ENCODE measurements at regions not wholly inside any gene's neighbourhood (a gene's known extent, or its start where the extent isn't known, plus 50 kb on each side); places are given as distances from the start of the nearest gene placed in this dataset.

DNA sequence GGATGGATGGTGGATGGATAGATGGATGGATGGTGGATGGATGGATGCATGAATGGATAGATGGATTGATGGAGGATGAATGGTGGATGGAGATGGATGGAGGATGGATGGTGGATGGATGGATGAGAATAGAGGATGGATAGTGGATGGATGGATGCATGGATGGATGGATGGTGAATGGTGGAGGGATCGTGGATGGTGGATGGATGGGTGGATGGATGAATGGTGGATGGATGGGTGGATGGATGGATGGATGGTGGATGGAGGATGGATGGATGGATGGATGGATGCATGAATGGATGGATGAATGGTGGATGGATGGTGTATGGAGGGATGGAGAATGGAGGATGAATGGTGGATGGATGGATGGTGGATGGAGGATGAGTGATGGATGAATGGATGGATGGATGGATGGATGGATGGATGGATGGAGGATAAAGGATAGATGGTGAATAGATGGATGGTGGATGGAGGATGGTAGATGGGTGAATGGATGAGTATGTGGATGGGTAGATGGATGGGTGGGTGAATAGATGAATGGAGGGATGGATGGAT is 76.3 kb downstream of the PDGFA start:
- Mint-ChIP-seq H3K27me3 (no peaks in the 10 kb centered on the region), H3K4me3 (no peak overlapping the region), H3K36me3 (no peaks in the 10 kb centered on the region), H3K4me1 (no peaks in the 10 kb centered on the region), H3K27ac (no peak overlapping the region), H3K9me3 (no peaks in the 10 kb centered on the region)
- H3K36me3 ChIP-seq (ENCODE audit: control insufficient read depth, insufficient read depth, low read length): no peaks in the 10 kb centered on the region
- H3K27me3 ChIP-seq (ENCODE audit: control insufficient read depth, insufficient read depth, low read length): no peaks in the 10 kb centered on the region
- no peaks in the 10 kb centered on the region for H3K9me3 ChIP-seq (ENCODE audit: control insufficient read depth in 2 of 2, low read length in 2 of 2)
- no peak overlapping the region for H3K4me3 ChIP-seq (ENCODE audit: low read depth, low read length)
- no peak for ATAC-seq (ENCODE audit: low read depth in 2 of 2)
- no peaks in the 10 kb centered on the region for H3K4me1 ChIP-seq (ENCODE audit: control insufficient read depth, insufficient read depth, low read length, poor library complexity, severe bottlenecking)
- DNase-seq: no peak
- no peak overlapping the region for H3K27ac ChIP-seq (ENCODE audit: insufficient read depth, low read length, poor library complexity, severe bottlenecking)

DNA sequence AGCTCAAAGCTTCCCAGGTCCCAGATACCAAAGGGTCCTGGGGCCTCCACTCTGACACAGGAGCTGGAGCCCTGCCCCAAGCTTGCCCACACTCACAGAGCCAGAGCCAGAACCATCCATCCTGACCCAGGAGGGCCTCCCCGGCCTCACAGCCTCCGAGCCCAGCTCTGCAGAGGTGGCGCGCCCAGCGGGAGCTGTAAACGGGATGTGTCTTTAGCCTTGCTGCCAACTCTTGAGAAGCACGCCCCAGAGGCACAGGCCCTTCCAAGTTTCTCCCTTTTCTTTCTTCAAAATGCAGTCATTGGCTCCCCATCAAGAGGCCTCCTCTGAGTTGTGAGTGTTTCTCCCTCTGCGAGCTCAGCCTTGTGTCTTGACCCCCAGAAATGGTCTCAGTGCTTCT is 75.0 kb downstream of the PDGFA start:
- H3K4me3 Mint-ChIP-seq: no peak overlapping the region

DNA sequence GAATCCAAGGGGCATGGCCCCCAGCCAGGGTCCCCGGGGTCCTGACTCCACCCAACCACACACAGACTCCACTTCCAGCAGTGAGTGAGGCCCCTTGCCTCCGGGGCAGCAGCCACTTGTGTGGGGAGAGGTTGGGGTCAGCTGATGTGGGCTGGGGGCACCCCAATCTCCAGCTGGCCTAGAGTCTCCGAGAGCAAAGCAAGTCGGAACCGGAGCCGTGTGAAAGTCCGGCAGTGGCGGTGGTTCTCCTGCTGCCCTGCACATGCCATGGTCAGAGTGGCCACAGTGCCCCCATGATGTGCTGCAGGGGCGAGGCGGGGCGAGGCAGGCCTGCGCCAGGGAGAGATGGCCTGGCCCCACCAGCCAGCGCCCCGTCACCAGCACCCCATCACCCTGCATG is 74.6 kb downstream of the PDGFA start:
- Mint-ChIP-seq H3K36me3 (no peaks in the 10 kb centered on the region), H3K27ac (no peak overlapping the region), H3K4me1 (peaks cover 0 to 6% (median 0%) of the 10 kb centered on the region in 4 donors), H3K27me3 (no peaks in the 10 kb centered on the region), H3K9me3 (no peaks in the 10 kb centered on the region), H3K4me3 (no peak overlapping the region)
- H3K9me3 ChIP-seq (ENCODE audit: control insufficient read depth in 2 of 2, low read length in 2 of 2): no peaks in the 10 kb centered on the region
- no peaks in the 10 kb centered on the region for H3K36me3 ChIP-seq (ENCODE audit: control insufficient read depth, insufficient read depth, low read length)
- H3K4me3 ChIP-seq (ENCODE audit: low read depth, low read length): no peak overlapping the region
- no peak for ATAC-seq (ENCODE audit: low read depth in 2 of 2)
- no peaks in the 10 kb centered on the region for H3K27me3 ChIP-seq (ENCODE audit: control insufficient read depth, insufficient read depth, low read length)
- H3K27ac ChIP-seq (ENCODE audit: insufficient read depth, low read length, poor library complexity, severe bottlenecking): no peak overlapping the region
- no peaks in the 10 kb centered on the region for H3K4me1 ChIP-seq (ENCODE audit: control insufficient read depth, insufficient read depth, low read length, poor library complexity, severe bottlenecking)
- no peak for DNase-seq

More for the DNA sequence above, 75.0 kb downstream of the PDGFA start:
- H3K27me3 ChIP-seq (ENCODE audit: control insufficient read depth, insufficient read depth, low read length): no peaks in the 10 kb centered on the region
- Mint-ChIP-seq H3K27ac (no peak overlapping the region), H3K4me1 (peaks cover 0 to 6% (median 0%) of the 10 kb centered on the region in 4 donors), H3K9me3 (no peaks in the 10 kb centered on the region), H3K36me3 (no peaks in the 10 kb centered on the region), H3K27me3 (no peaks in the 10 kb centered on the region)
- no peak for DNase-seq
- ATAC-seq (ENCODE audit: low read depth in 2 of 2): no peak
- H3K4me3 ChIP-seq (ENCODE audit: low read depth, low read length): no peak overlapping the region
- no peaks in the 10 kb centered on the region for H3K36me3 ChIP-seq (ENCODE audit: control insufficient read depth, insufficient read depth, low read length)
- H3K9me3 ChIP-seq (ENCODE audit: control insufficient read depth in 2 of 2, low read length in 2 of 2): no peaks in the 10 kb centered on the region
- no peak overlapping the region for H3K27ac ChIP-seq (ENCODE audit: insufficient read depth, low read length, poor library complexity, severe bottlenecking)
- no peaks in the 10 kb centered on the region for H3K4me1 ChIP-seq (ENCODE audit: control insufficient read depth, insufficient read depth, low read length, poor library complexity, severe bottlenecking)

DNA sequence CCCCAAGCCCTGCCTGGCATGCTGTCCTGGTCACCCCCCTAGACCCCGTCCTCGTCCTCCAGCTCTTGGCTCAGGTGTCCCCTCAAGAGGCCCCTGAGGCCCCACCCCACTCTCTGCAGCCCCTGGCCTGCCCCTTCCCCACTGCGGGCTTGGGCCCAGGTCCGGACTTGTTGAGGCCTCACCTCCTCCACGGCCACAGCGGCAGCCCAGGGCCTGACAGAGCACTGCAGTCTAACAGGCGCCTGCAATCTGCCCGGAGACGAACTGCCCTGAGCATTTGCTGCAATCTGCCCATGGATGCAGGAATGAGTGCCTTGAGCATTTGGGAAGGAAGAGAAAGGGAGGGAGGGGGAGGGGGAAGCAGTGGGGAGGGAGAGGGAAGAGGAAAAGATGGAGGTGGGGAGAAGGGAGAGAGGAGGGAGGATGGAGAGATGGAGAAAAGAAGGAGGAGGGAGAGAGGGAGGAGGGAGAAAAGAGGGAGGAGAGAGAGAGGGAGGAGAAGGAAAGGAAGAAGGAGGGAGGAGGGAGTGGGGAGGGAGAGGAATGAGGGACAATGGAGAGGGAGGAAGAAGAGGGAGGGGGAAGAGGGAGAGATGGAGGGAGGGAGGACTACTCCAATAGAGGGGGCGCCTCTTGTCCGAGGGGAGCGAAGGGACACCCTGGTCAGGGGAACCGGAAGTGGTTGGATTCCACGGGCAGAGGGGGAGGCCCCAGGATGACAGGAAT is 73.9 kb downstream of the PDGFA start:
- no peaks in the 10 kb centered on the region for H3K9me3 Mint-ChIP-seq
- Histone ChIP-seq H3K4me1 (ENCODE audit: control insufficient read depth, insufficient read depth, low read length, poor library complexity, severe bottlenecking) (no peaks in the 10 kb centered on the region), H3K27me3 (ENCODE audit: control insufficient read depth, insufficient read depth, low read length) (no peaks in the 10 kb centered on the region), H3K4me3 (ENCODE audit: low read depth, low read length) (no peak overlapping the region), H3K36me3 (ENCODE audit: control insufficient read depth, insufficient read depth, low read length) (no peaks in the 10 kb centered on the region), H3K9me3 (ENCODE audit: control insufficient read depth in 2 of 2, low read length in 2 of 2) (no peaks in the 10 kb centered on the region), H3K27ac (ENCODE audit: insufficient read depth, low read length, poor library complexity, severe bottlenecking) (no peak overlapping the region)
- H3K36me3 Mint-ChIP-seq: no peaks in the 10 kb centered on the region
- H3K4me3 Mint-ChIP-seq: no peak overlapping the region
- H3K27ac Mint-ChIP-seq: no peak overlapping the region
- no peak for ATAC-seq (ENCODE audit: low read depth in 2 of 2)
- peaks cover 0 to 6% (median 0%) of the 10 kb centered on the region in 4 donors for H3K4me1 Mint-ChIP-seq
- DNase-seq: no peak
- H3K27me3 Mint-ChIP-seq: no peaks in the 10 kb centered on the region

DNA sequence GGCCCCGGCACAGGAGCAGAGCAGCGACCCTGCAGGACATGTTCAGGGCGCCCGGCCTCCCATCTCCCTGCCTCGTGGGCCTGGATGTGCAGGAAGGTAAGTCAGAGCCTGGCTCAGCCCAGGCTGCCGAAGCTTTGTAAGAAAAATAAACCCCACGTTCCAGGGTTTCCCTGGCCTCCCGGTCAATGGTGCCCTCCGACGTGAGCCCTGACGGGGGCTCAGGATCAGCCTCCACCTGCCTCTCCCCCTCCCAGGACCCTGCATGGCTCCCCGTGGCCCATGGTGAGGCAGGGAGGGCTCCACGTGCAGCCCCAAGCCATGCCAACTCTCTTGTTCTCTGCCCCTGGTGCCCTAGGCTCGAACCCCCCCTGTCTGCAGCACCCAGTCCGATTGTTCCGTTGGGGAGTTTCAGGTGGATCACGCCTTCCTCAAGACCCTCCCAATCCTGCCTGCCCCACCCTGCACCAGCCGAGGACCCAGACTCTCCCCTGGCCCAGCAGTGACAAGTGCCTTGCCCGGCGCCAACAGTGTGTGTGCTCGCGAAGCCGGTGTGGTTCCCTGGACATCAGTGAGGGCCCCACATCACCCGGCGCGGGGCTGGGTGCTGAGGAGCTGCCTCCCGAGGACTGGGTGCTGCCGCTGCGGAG is 73.2 kb downstream of the PDGFA start:
- H3K36me3 ChIP-seq (ENCODE audit: control insufficient read depth, insufficient read depth, low read length): no peaks in the 10 kb centered on the region
- Mint-ChIP-seq H3K4me3 (no peak overlapping the region), H3K4me1 (peaks cover 0 to 12% (median 1%) of the 10 kb centered on the region in 4 donors), H3K27me3 (peaks cover 1% of the 10 kb centered on the region), H3K9me3 (no peaks in the 10 kb centered on the region), H3K36me3 (no peaks in the 10 kb centered on the region), H3K27ac (no peak overlapping the region)
- no peaks in the 10 kb centered on the region for H3K27me3 ChIP-seq (ENCODE audit: control insufficient read depth, insufficient read depth, low read length)
- DNase-seq (no peak), ATAC-seq (ENCODE audit: low read depth in 2 of 2) (no peak)
- no peak overlapping the region for H3K27ac ChIP-seq (ENCODE audit: insufficient read depth, low read length, poor library complexity, severe bottlenecking)
- no peaks in the 10 kb centered on the region for H3K4me1 ChIP-seq (ENCODE audit: control insufficient read depth, insufficient read depth, low read length, poor library complexity, severe bottlenecking)
- no peaks in the 10 kb centered on the region for H3K9me3 ChIP-seq (ENCODE audit: control insufficient read depth in 2 of 2, low read length in 2 of 2)
- H3K4me3 ChIP-seq (ENCODE audit: low read depth, low read length): no peak overlapping the region
